ENCODE measurements at regions not wholly inside any gene's neighbourhood (a gene's known extent, or its start where the extent isn't known, plus 50 kb on each side); places are given as distances from the start of the nearest gene placed in this dataset.

- no peaks in the 10 kb centered on the region for H3K27me3 ChIP-seq
- no peak for DNase-seq
- H3K4me1 ChIP-seq: no peaks in the 10 kb centered on the region
- TF ChIP-seq POLR2A (IDR thresholded peaks at IDR 0.05): no peak
- TF ChIP-seq, protein P1, sequence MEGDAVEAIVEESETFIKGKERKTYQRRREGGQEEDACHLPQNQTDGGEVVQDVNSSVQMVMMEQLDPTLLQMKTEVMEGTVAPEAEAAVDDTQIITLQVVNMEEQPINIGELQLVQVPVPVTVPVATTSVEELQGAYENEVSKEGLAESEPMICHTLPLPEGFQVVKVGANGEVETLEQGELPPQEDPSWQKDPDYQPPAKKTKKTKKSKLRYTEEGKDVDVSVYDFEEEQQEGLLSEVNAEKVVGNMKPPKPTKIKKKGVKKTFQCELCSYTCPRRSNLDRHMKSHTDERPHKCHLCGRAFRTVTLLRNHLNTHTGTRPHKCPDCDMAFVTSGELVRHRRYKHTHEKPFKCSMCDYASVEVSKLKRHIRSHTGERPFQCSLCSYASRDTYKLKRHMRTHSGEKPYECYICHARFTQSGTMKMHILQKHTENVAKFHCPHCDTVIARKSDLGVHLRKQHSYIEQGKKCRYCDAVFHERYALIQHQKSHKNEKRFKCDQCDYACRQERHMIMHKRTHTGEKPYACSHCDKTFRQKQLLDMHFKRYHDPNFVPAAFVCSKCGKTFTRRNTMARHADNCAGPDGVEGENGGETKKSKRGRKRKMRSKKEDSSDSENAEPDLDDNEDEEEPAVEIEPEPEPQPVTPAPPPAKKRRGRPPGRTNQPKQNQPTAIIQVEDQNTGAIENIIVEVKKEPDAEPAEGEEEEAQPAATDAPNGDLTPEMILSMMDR (IDR thresholded peaks at IDR 0.05): no peak
- intact Hi-C loops (cut with DNase I): no loop called here
- no peak overlapping the region for H3K27ac ChIP-seq
- H3K4me3 ChIP-seq (replicated peaks in 1 of 3): no peak overlapping the region
- no peaks in the 10 kb centered on the region for H3K36me3 ChIP-seq
- no peaks in the 10 kb centered on the region for H3K9me3 ChIP-seq
Measured at GRCh38 chr3:30346933-30347320, 259.5 kb upstream of the TGFBR2 start.

GRCh38 chr3:30347679-30348216 is 258.7 kb upstream of the TGFBR2 start:
- no peaks in the 10 kb centered on the region for H3K36me3 ChIP-seq
- DNase-seq: no peak
- WGBS, 2 donors: 79 to 93% methylated on average over 1 of the region's 1 CpG
- H3K4me3 ChIP-seq (replicated peaks in 1 of 3): no peak overlapping the region
- no peaks in the 10 kb centered on the region for H3K27me3 ChIP-seq
- no peaks in the 10 kb centered on the region for H3K4me1 ChIP-seq
- TF ChIP-seq, protein P1 (IDR thresholded peaks at IDR 0.05): no peak
- TF ChIP-seq POLR2A (IDR thresholded peaks at IDR 0.05): no peak
- peak overlapping the region in 1 of 3 donors; percentile 25 for H3K27ac ChIP-seq
- intact Hi-C loops (cut with DNase I): no loop called here
- no peaks in the 10 kb centered on the region for H3K9me3 ChIP-seq

DNA sequence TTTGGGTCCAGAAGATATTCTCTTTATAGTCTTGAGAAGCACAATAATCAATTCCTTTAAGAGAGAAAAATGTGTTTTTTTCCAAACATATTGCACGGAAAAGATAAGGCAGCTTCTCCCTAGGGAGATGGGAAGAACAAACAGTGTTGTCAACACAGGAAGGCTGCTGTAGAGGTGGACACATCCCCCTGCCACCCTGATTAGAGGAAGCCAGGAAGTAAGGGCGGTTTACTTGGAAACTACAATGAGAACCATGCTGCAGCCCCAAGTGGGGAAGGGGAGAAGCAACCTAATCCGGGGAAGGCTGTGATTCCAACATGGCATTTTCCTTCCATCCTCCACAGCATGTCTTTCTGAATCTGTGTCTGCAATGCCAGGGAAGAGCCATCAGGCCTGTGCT is 256.9 kb upstream of the TGFBR2 start:
- Histone ChIP-seq H3K4me3 (replicated peaks in 1 of 3) (no peak overlapping the region), H3K4me1 (no peaks in the 10 kb centered on the region), H3K27ac (no peak overlapping the region), H3K36me3 (no peaks in the 10 kb centered on the region), H3K27me3 (no peaks in the 10 kb centered on the region), H3K9me3 (no peaks in the 10 kb centered on the region)
- 67 to 75% methylated on average over 3 of the region's 3 CpGs for WGBS, 2 donors
- no peak for DNase-seq
- intact Hi-C loops (cut with DNase I): no loop called here
- TF ChIP-seq POLR2A (IDR thresholded peaks at IDR 0.05): no peak
- TF ChIP-seq, protein P1 (IDR thresholded peaks at IDR 0.05): no peak

- no peak overlapping the region for H3K4me3 ChIP-seq (replicated peaks in 1 of 3)
- no peaks in the 10 kb centered on the region for H3K27me3 ChIP-seq
- peaks cover 0 to 1% of the 10 kb centered on the region in 2 donors for H3K4me1 ChIP-seq
- WGBS, 2 donors: 72 to 81% methylated on average over 4 of the region's 4 CpGs
- TF ChIP-seq, protein P1 (IDR thresholded peaks at IDR 0.05): no peak
- no peak for TF ChIP-seq POLR2A (IDR thresholded peaks at IDR 0.05)
- H3K27ac ChIP-seq: no peak overlapping the region
- no peaks in the 10 kb centered on the region for H3K36me3 ChIP-seq
- no peak for DNase-seq
- no peaks in the 10 kb centered on the region for H3K9me3 ChIP-seq
- intact Hi-C loops (cut with DNase I): no loop called here
Measured at GRCh38 chr3:30350011-30350410, 256.4 kb upstream of the TGFBR2 start.

DNA sequence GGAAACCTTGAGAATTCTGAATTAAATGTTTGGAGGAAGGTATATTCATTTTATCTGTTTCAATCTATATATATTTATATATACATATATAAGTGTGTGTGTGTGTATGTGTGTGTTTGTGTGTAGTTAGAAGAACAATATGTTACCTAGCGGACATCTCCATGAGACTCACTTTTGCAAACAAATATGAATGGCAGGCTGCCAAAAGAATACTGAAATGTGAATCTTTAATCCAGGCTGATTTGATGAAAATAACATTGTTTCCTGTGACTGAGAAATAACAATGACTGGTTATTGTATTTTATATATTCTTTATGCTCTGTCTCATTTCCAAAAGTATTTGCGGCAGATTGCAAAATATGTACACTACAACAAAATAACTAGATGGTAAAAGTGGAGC is 255.5 kb upstream of the TGFBR2 start:
- TF ChIP-seq, protein P1 (IDR thresholded peaks at IDR 0.05): no peak
- TF ChIP-seq POLR2A (IDR thresholded peaks at IDR 0.05): no peak
- no peak for DNase-seq
- H3K4me3 ChIP-seq (replicated peaks in 1 of 3): no peak overlapping the region
- H3K4me1 ChIP-seq: peaks cover 2 to 10% of the 10 kb centered on the region in 2 donors
- H3K27me3 ChIP-seq: no peaks in the 10 kb centered on the region
- no peaks in the 10 kb centered on the region for H3K36me3 ChIP-seq
- no peak overlapping the region for H3K27ac ChIP-seq
- WGBS, 2 donors: 91 to 92% methylated on average over 2 of the region's 2 CpGs
- intact Hi-C loops (cut with DNase I): no loop called here
- H3K9me3 ChIP-seq: no peaks in the 10 kb centered on the region
